Spleen (tissue), 7 donors: ENCODE measurements at regions not wholly inside any gene's neighbourhood (a gene's known extent, or its start where the extent isn't known, plus 50 kb on each side); places are given as distances from the start of the nearest gene placed in this dataset.

ENCODE experiments used
- CTCF ChIP-seq, 11 experiments: fragments of 200-600 bp in 7 of 11; fragments of 450-650 bp in 4 of 11; sonication (generic) in 4 of 11; IDR thresholded peaks in 8 of 11; conservative IDR thresholded peaks in 3 of 11; 1 replicate in 7 of 11; 2 replicates in 4 of 11; pipeline versions ENCODE4 v1.4.0 to v1.8.0; 2016 to 2021; ENCODE audit warnings: antibody characterized with exemption in 11 of 11, inconsistent platforms in 4 of 11, mild to moderate bottlenecking in 1 of 11
- POLR2A ChIP-seq, 3 donors: fragments of 450-650 bp; IDR thresholded peaks; one replicate each; pipeline ENCODE4 v1.5.1; 2017; ENCODE audit warnings: antibody characterized with exemption in 3 of 3, mild to moderate bottlenecking in 1 of 3
- POLR2AphosphoS5 ChIP-seq, 3 donors: sonication (generic); formaldehyde crosslinking; IDR thresholded peaks; one replicate each; pipeline ENCODE4 v1.5.1; 2017; ENCODE audit warnings: antibody characterized with exemption in 3 of 3
- donor health status: DM: no; HTN: no; CAD: no; lungs with moderate emphysema.
- donor health status: DM: no; HTN: no; CAD: no.
- donor health status: DM: no; HTN: no; CAD: no.

GRCh38 chr5:6108981-6109825 lies 269.1 kb downstream of the MED10 start:
- TF ChIP-seq CTCF (IDR thresholded peaks at IDR 0.05 in 8 of 11, conservative IDR thresholded peaks at IDR 0.05 in 3 of 11), result no peak
- no peak for TF ChIP-seq POLR2A (IDR thresholded peaks at IDR 0.05)
- TF ChIP-seq POLR2AphosphoS5 (IDR thresholded peaks at IDR 0.05), result no peak
